DOHH2 (cell line): ENCODE measurements at regions not wholly inside any gene's neighbourhood (a gene's known extent, or its start where the extent isn't known, plus 50 kb on each side); places are given as distances from the start of the nearest gene placed in this dataset.
"Not testable (repeated sequence)": the region's sequence is repeated elsewhere in the genome, so short reads cannot be mapped to it uniquely, and the experiment has no call there.

Source experiments
- CTCF ChIP-seq: fragments of 200-600 bp; sonication (generic); IDR thresholded peaks from one replicate; pipeline ENCODE4 v1.5.1; 2014; ENCODE audit warnings: antibody characterized with exemption, mild to moderate bottlenecking, low read depth, low read length; ENCODE audit not compliant: poor library complexity, severe bottlenecking
- EZH2phosphoT487 ChIP-seq: fragments of 200-600 bp; sonication (generic); IDR thresholded peaks from 2 replicates; pipeline ENCODE4 v1.6.1; 2017; ENCODE audit warnings: borderline replicate concordance, mild to moderate bottlenecking, antibody characterized with exemption, low read length, moderate library complexity, mixed read lengths

GRCh38 chr1:149278156-149278555 lies 174.8 kb upstream of the NBPF9 start:
- TF ChIP-seq CTCF, EZH2phosphoT487: not testable (repeated sequence)
